ENCODE measurements at regions not wholly inside any gene's neighbourhood (a gene's known extent, or its start where the extent isn't known, plus 50 kb on each side); places are given as distances from the start of the nearest gene placed in this dataset.

GRCh38 chr16:80277182-80277581, 263.6 kb upstream of the DYNLRB2 start:
- no peak for TF ChIP-seq CTCF (conservative IDR thresholded peaks at IDR 0.05)
- no peak overlapping the region for H3K27ac ChIP-seq

- no peak overlapping the region for H3K27ac ChIP-seq
- no peak for TF ChIP-seq CTCF (conservative IDR thresholded peaks at IDR 0.05)
Measured at GRCh38 chr16:80274576-80275191, 266.1 kb upstream of the DYNLRB2 start.

- TF ChIP-seq CTCF (conservative IDR thresholded peaks at IDR 0.05): no peak
- H3K27ac ChIP-seq: no peak overlapping the region
Measured at GRCh38 chr16:80273635-80274538, 266.9 kb upstream of the DYNLRB2 start.

GRCh38 chr16:80265624-80266306, 275.0 kb upstream of the DYNLRB2 start:
- no peak overlapping the region for H3K27ac ChIP-seq
- TF ChIP-seq CTCF (conservative IDR thresholded peaks at IDR 0.05): no peak

GRCh38 chr16:80263848-80264694, 276.7 kb upstream of the DYNLRB2 start:
- TF ChIP-seq CTCF (conservative IDR thresholded peaks at IDR 0.05): no peak
- H3K27ac ChIP-seq: no peak overlapping the region

GRCh38 chr16:80263181-80263823, 277.5 kb upstream of the DYNLRB2 start:
- no peak for TF ChIP-seq CTCF (conservative IDR thresholded peaks at IDR 0.05)
- H3K27ac ChIP-seq: no peak overlapping the region
